T-helper 22 cell (primary cell): ENCODE measurements at regions not wholly inside any gene's neighbourhood (a gene's known extent, or its start where the extent isn't known, plus 50 kb on each side); places are given as distances from the start of the nearest gene placed in this dataset.

Source experiments
- DNase-seq: peaks from one replicate; pipeline ENCODE4 v3.0.0-alpha.2; 2020; ENCODE audit warnings: low read depth

- no peak for DNase-seq
These were observed 309.1 kb upstream of the NRIP1 start for GRCh38 chr21:15373941-15374340.

GRCh38 chr21:15379776-15380175 lies 315.0 kb upstream of the NRIP1 start:
- no peak for DNase-seq

- no peak for DNase-seq
These were observed 318.8 kb upstream of the NRIP1 start for GRCh38 chr21:15383588-15383987.

- no peak for DNase-seq
These were observed 325.2 kb upstream of the NRIP1 start for GRCh38 chr21:15390049-15390448.

GRCh38 chr21:15397258-15397657 lies 332.5 kb upstream of the NRIP1 start:
- DNase-seq = no peak

- no peak for DNase-seq
These were observed 328.9 kb upstream of the USP25 start for GRCh38 chr21:15400905-15401304.

- no peak for DNase-seq
These were observed 328.5 kb upstream of the USP25 start for GRCh38 chr21:15401331-15401730.

GRCh38 chr21:15405214-15405613 lies 324.6 kb upstream of the USP25 start:
- DNase-seq = no peak

- no peak for DNase-seq
These were observed 323.0 kb upstream of the USP25 start for GRCh38 chr21:15406791-15407190.

- no peak for DNase-seq
These were observed 322.2 kb upstream of the USP25 start for GRCh38 chr21:15407585-15407984.

- no peak for DNase-seq
These were observed 321.7 kb upstream of the USP25 start for GRCh38 chr21:15408089-15408488.

GRCh38 chr21:15409031-15409430 lies 320.8 kb upstream of the USP25 start:
- no peak for DNase-seq

GRCh38 chr21:15410853-15411252 lies 318.9 kb upstream of the USP25 start:
- DNase-seq = no peak

GRCh38 chr21:15414057-15414456 lies 315.7 kb upstream of the USP25 start:
- DNase-seq = no peak

- no peak for DNase-seq
These were observed 314.1 kb upstream of the USP25 start for GRCh38 chr21:15415541-15416261.

GRCh38 chr21:15421441-15421881 lies 308.3 kb upstream of the USP25 start:
- DNase-seq = no peak

- DNase-seq = no peak
These were observed 307.8 kb upstream of the USP25 start for GRCh38 chr21:15421947-15422346.

GRCh38 chr21:15422783-15423182 lies 307.0 kb upstream of the USP25 start:
- DNase-seq = no peak

GRCh38 chr21:15423676-15424445 lies 305.9 kb upstream of the USP25 start:
- no peak for DNase-seq

- no peak for DNase-seq
These were observed 304.7 kb upstream of the USP25 start for GRCh38 chr21:15425049-15425448.

- no peak for DNase-seq
These were observed 299.8 kb upstream of the USP25 start for GRCh38 chr21:15430023-15430422.

- no peak for DNase-seq
These were observed 299.2 kb upstream of the USP25 start for GRCh38 chr21:15430577-15430976.

GRCh38 chr21:15431053-15431452 lies 298.7 kb upstream of the USP25 start:
- no peak for DNase-seq

- no peak for DNase-seq
These were observed 296.7 kb upstream of the USP25 start for GRCh38 chr21:15433091-15433490.
